ENCODE measurements at regions not wholly inside any gene's neighbourhood (a gene's known extent, or its start where the extent isn't known, plus 50 kb on each side); places are given as distances from the start of the nearest gene placed in this dataset.

DNA sequence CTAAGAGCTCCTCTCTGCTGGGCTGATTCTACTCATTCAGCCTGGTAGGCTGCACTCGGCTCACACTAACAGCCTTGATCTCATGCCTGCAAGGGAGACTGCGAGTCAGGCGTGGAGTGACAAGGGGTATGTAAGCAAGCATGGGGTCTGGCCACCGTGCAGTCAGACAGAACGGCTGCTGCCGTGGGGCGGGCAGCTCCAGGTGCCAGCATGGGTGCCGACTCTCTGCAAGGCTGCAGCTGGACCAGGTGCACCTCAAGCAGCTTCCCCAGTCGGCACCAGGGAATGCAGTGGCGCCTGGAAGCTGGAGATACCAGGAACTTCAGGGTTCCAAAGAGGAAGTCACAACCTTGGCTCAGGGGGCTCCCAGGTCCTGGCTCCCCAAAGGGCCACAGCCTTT, 892.3 kb downstream of the OLFM4 start:
- TF ChIP-seq, protein P1, sequence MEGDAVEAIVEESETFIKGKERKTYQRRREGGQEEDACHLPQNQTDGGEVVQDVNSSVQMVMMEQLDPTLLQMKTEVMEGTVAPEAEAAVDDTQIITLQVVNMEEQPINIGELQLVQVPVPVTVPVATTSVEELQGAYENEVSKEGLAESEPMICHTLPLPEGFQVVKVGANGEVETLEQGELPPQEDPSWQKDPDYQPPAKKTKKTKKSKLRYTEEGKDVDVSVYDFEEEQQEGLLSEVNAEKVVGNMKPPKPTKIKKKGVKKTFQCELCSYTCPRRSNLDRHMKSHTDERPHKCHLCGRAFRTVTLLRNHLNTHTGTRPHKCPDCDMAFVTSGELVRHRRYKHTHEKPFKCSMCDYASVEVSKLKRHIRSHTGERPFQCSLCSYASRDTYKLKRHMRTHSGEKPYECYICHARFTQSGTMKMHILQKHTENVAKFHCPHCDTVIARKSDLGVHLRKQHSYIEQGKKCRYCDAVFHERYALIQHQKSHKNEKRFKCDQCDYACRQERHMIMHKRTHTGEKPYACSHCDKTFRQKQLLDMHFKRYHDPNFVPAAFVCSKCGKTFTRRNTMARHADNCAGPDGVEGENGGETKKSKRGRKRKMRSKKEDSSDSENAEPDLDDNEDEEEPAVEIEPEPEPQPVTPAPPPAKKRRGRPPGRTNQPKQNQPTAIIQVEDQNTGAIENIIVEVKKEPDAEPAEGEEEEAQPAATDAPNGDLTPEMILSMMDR (IDR thresholded peaks at IDR 0.05), result no peak
- TF ChIP-seq POLR2A (IDR thresholded peaks at IDR 0.05), result no peak
